SK-N-SH (cell line): ENCODE measurements at regions not wholly inside any gene's neighbourhood (a gene's known extent, or its start where the extent isn't known, plus 50 kb on each side); places are given as distances from the start of the nearest gene placed in this dataset.

Source experiments
- CHD2 ChIP-seq: fragments of 150-350 bp; IDR thresholded peaks from 2 replicates; pipeline ENCODE4 v1.6.1; 2018; ENCODE audit warnings: low read length; ENCODE audit not compliant: partially characterized antibody
- CTCF ChIP-seq: fragments of 200-600 bp; sonication (generic); IDR thresholded peaks from 2 replicates; pipeline ENCODE4 v1.6.1; 2017; ENCODE audit warnings: antibody characterized with exemption, mild to moderate bottlenecking, moderate library complexity
- EP300 ChIP-seq, 2 experiments: IDR thresholded peaks; 2 replicates each; pipeline versions ENCODE4 v1.4.0 to v1.6.1; 2012; ENCODE audit warnings: borderline replicate concordance in 1 of 2, low read depth in 1 of 2, low read length in 1 of 2

GRCh38 chr4:72709475-72709874 lies 140.5 kb upstream of the ADAMTS3 start:
- no peak for TF ChIP-seq CTCF
- no peak for TF ChIP-seq CHD2
- TF ChIP-seq EP300 (IDR thresholded peaks at IDR 0.05; ENCODE audit: borderline replicate concordance in 1 of 2, low read depth in 1 of 2, low read length in 1 of 2) = no peak
